Lower leg skin (tissue), 4 donors: ENCODE measurements at regions not wholly inside any gene's neighbourhood (a gene's known extent, or its start where the extent isn't known, plus 50 kb on each side); places are given as distances from the start of the nearest gene placed in this dataset.

Experiments used
- DNase-seq, 2 donors: peaks; one replicate each; pipeline ENCODE4 v3.0.0-alpha.2; 2019; ENCODE audit warnings: low spot score in 2 of 2
- H3K4me3 ChIP-seq: fragments of 200-600 bp; sonication (generic); 2 replicates; pipeline ENCODE4 v1.5.1; 2017; ENCODE audit warnings: mild to moderate bottlenecking, low read depth; ENCODE audit not compliant: poor library complexity, severe bottlenecking
- POLR2A ChIP-seq, 2 donors: fragments of 450-650 bp; IDR thresholded peaks; one replicate each; pipeline ENCODE4 v1.6.1; 2016 to 2017; ENCODE audit warnings: antibody characterized with exemption in 2 of 2, mild to moderate bottlenecking in 1 of 2, moderate library complexity in 1 of 2
- WGBS, 2 donors: methylation state at CpG; one replicate each; pipeline ENCODE4 v1.1.5; 2018; 5-methylcytosine and 5-hydroxymethylcytosine counted together
- intact Hi-C: fragments of 100-400 bp; cut with DNase I; formaldehyde crosslinking; loops from one replicate; pipeline ENCODE4 v1.15.0; 2023; ENCODE audit warnings: low total_unique reads
- TF ChIP-seq, protein P1 (sequence below), 3 donors: fragments of 450-650 bp; IDR thresholded peaks; one replicate each; pipeline ENCODE4 v1.5.1; 2016; ENCODE audit warnings: antibody characterized with exemption in 3 of 3, mild to moderate bottlenecking in 3 of 3, moderate library complexity in 2 of 3

DNA sequence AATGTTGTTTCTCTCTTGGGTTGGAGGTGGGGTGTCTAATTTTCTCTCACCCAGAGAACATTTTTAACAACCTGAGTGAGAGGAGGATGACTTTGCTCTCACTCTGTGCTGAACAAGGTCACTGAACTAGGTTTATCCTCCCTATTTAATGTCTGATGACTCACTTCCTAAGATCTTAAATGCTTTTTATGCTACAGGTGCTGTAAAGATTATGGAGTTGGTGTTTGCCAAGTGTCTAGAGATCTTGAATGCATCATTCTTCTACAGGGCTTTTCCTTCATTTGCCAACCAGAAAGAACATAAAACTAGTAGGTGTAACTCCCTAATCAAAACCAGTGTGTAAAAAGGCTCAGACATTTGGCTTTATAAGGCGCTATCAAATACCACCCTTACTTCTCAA, 350.5 kb upstream of the ETAA1 start:
- 77 to 88% methylated on average over 1 of the region's 1 CpG for WGBS, 2 donors
- DNase-seq, result no peak
- no peak for TF ChIP-seq POLR2A (IDR thresholded peaks at IDR 0.05)
- intact Hi-C loops, result no loop called here
- H3K4me3 ChIP-seq, result no peak overlapping the region

DNA sequence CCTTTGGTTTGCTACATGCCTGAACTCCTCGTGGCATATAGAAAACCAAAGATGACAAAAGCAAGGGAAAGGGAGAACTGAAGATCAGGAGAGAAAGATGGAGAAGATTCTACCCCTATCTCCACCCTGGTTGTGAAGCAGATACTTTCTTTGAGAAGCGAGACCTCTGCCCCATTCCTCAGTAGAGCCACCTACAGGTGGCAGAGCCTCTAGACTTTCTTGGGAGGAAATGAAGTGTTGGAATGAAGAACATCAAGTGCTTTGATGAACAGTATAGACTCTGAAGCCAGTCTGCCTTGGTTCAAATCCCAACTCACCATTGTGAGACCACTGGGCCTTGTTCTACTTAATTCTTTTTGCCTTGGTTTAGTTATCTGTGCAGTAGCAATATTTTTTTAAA, 348.8 kb upstream of the ETAA1 start:
- no peak overlapping the region for H3K4me3 ChIP-seq
- no peak for DNase-seq
- 83 to 87% methylated on average over 2 of the region's 2 CpGs for WGBS, 2 donors
- intact Hi-C loops, result no loop called here
- TF ChIP-seq POLR2A (IDR thresholded peaks at IDR 0.05), result no peak
- TF ChIP-seq, protein P1, sequence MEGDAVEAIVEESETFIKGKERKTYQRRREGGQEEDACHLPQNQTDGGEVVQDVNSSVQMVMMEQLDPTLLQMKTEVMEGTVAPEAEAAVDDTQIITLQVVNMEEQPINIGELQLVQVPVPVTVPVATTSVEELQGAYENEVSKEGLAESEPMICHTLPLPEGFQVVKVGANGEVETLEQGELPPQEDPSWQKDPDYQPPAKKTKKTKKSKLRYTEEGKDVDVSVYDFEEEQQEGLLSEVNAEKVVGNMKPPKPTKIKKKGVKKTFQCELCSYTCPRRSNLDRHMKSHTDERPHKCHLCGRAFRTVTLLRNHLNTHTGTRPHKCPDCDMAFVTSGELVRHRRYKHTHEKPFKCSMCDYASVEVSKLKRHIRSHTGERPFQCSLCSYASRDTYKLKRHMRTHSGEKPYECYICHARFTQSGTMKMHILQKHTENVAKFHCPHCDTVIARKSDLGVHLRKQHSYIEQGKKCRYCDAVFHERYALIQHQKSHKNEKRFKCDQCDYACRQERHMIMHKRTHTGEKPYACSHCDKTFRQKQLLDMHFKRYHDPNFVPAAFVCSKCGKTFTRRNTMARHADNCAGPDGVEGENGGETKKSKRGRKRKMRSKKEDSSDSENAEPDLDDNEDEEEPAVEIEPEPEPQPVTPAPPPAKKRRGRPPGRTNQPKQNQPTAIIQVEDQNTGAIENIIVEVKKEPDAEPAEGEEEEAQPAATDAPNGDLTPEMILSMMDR (IDR thresholded peaks at IDR 0.05), result no peak

DNA sequence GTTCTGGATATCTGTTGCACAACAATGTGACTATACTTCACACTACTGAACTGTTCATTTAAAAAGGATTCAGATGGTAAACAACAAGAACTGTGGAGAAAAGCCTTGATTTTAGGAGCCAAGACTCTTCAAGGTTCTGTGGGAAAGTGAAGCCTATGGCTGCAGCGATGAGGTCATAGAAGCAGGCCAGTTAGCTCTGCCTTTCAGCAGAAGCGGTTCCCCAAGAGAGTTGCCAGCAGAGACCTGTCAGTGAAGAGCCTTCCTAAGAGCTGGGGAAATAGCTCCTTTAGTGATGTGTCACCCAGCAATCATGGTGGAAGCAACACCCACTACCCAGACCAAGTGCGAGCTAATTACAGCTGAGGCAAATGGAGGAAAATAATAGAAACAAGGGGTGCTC, 346.5 kb upstream of the ETAA1 start:
- no peak overlapping the region for H3K4me3 ChIP-seq
- intact Hi-C loops, result no loop called here
- no peak for DNase-seq
- TF ChIP-seq, protein P1 (IDR thresholded peaks at IDR 0.05), result no peak
- no peak for TF ChIP-seq POLR2A (IDR thresholded peaks at IDR 0.05)
- WGBS, 2 donors, result 72 to 94% methylated on average over 3 of the region's 3 CpGs

DNA sequence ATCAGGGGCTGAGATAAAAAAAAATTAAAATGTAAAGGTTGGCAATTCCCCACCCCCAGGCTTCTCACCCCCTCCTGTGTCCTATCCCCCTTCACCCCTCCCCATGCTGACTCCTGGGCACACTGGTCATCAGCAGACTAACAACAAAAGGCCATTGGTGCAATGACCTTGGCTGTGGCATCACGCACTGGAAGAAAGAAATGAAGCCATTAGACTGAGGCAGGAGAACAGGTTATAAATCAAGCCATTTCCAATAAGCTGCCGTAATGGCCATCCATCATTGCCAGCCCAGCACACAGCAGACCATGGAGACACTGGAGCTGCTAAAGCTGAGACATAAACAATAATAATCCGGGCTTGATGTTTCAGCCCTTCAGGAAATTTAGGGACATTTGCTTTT, 342.4 kb upstream of the ETAA1 start:
- H3K4me3 ChIP-seq, result no peak overlapping the region
- TF ChIP-seq, protein P1 (IDR thresholded peaks at IDR 0.05), result no peak
- no peak for TF ChIP-seq POLR2A (IDR thresholded peaks at IDR 0.05)
- WGBS, 2 donors, result 59 to 77% methylated on average over 3 of the region's 3 CpGs
- no peak for DNase-seq
- intact Hi-C loops, result no loop called here

DNA sequence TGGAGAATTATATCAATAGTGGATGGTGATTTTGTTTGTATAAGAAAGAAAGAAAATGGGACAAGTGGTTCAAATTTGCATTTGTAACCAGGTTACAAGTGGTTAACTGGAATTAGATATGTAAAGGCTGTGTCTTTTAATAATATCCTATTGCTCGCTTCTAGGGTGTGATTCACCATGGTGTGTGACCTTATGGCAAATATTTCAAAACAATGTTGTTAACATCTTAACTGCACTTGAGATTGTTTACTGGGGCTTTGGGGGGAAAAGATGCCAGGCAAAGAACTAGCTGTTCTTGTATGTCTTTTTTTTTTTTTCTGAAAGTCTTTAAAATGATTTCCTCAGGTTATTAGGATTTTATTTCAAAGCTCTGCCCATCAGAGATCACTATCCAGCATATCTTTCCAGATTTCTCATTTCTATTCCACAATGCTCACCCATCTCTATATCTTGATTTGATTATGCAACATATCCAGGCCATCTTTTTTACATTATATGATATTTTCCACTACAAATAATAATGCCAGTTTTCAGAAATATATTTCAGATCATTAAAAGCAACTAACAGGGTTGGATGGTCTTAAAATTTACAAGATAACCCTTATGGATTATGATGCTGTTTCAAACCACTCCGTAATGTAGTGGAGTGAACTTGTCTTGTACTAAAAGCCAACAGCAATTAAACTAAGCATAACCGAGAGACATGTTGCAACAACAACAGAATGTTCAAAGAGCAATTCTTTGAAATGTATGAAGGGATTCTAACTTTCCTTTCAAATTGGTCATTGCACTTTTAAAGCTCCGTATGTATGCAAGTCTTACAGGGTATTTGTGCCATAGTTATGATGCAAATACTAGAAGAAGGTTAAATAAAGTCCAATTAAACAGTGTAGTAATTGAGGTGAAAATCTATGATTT, 341.5 kb upstream of the ETAA1 start:
- intact Hi-C loops, result no loop called here
- TF ChIP-seq, protein P1 (IDR thresholded peaks at IDR 0.05), result no peak
- no peak for TF ChIP-seq POLR2A (IDR thresholded peaks at IDR 0.05)
- WGBS, 2 donors, result 42 to 48% methylated on average over 4 of the region's 4 CpGs
- no peak overlapping the region for H3K4me3 ChIP-seq
- DNase-seq, result no peak

DNA sequence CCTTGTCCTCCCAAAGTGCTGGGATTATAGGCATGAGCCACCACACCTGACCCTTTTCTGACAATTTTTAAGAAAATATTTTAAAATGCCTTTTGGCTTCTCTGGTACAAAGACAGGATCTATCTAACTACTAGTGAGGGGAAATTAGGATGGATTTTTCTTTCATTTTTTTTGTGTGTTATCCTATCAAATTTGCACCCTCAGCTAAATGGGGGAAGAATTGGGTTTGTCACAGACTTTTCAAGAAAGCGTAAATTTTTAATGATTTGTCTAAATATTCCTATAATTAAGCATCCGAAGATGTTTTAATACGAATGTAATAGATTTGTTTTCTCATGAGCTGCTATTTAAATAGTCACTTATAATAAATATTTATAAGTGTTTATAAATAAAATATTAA, 340.0 kb upstream of the ETAA1 start:
- intact Hi-C loops, result no loop called here
- H3K4me3 ChIP-seq, result no peak overlapping the region
- no peak for DNase-seq
- 94% methylated on average over 3 of the region's 3 CpGs for WGBS, 2 donors
- no peak for TF ChIP-seq POLR2A (IDR thresholded peaks at IDR 0.05)
- TF ChIP-seq, protein P1 (IDR thresholded peaks at IDR 0.05), result no peak
